Upper lobe of right lung (tissue), 1 donor: ENCODE measurements at regions not wholly inside any gene's neighbourhood (a gene's known extent, or its start where the extent isn't known, plus 50 kb on each side); places are given as distances from the start of the nearest gene placed in this dataset.

Experiments used
- ATAC-seq: fragments of 200-7000 bp; cut with Tn5 transposase; one replicate; pipeline ENCODE4 v1.9.1; 2020; ENCODE audit warnings: mild to moderate bottlenecking, moderate library complexity
- DNase-seq: peaks from one replicate; pipeline ENCODE4 v3.0.0-alpha.2; 2020
- H3K27ac ChIP-seq: fragments of 200-600 bp; one replicate; pipeline ENCODE4 v1.8.0; 2022
- H3K27me3 ChIP-seq: fragments of 200-600 bp; one replicate; pipeline ENCODE4 v1.8.0; 2022; ENCODE audit warnings: mild to moderate bottlenecking
- H3K36me3 ChIP-seq: fragments of 200-600 bp; one replicate; pipeline ENCODE4 v1.8.0; 2022
- H3K4me1 ChIP-seq: fragments of 200-600 bp; one replicate; pipeline ENCODE4 v1.8.0; 2022
- H3K4me3 ChIP-seq: fragments of 200-600 bp; one replicate; pipeline ENCODE4 v1.8.0; 2022; ENCODE audit warnings: mild to moderate bottlenecking
- H3K9me3 ChIP-seq: fragments of 200-600 bp; one replicate; pipeline ENCODE4 v1.8.0; 2022
- intact Hi-C: fragments of 100-400 bp; cut with DNase I; formaldehyde crosslinking; loops from one replicate; pipeline ENCODE4 v1.11.0; 2022
- TF ChIP-seq, protein P1 (sequence below): fragments of 200-600 bp; IDR thresholded peaks from one replicate; pipeline ENCODE4 v1.8.0; 2022; ENCODE audit warnings: antibody characterized with exemption
- donor health status: DM: no; HTN: yes; CAD: no; lungs with severe emphysema.

DNA sequence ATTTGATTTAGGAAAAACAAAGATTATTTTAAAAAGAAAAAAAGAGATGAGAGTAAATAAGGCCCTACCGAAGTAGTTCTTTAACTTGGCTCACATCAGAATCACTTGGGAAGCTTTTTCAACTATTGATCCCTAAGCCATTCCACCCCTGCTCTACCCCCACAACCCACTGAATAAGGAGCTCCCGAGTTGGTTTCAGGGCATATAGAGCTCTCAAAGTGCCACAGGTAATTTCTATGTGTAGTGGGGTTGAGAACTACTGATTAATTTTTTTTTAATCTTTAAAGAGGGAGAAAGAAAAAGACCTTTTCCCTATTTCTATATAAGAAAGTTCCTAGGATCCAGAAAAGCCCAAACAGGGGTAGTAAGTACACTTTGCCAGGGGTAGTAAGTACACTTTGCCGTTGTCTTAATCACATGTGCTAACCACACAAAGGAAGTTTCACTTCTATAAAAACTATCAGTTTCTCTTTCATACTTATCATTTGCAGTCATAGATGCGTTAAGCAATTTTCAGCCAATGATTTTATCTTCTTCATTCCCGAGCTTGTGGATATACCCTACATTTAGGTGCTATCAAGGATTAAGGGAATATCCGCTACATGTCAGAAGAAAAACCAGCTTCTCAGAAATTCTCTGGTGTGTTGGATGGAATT is 108.4 kb upstream of the ZC3H12C start:
- H3K27ac ChIP-seq = no peak overlapping the region
- H3K4me3 ChIP-seq = no peak overlapping the region
- TF ChIP-seq, protein P1, sequence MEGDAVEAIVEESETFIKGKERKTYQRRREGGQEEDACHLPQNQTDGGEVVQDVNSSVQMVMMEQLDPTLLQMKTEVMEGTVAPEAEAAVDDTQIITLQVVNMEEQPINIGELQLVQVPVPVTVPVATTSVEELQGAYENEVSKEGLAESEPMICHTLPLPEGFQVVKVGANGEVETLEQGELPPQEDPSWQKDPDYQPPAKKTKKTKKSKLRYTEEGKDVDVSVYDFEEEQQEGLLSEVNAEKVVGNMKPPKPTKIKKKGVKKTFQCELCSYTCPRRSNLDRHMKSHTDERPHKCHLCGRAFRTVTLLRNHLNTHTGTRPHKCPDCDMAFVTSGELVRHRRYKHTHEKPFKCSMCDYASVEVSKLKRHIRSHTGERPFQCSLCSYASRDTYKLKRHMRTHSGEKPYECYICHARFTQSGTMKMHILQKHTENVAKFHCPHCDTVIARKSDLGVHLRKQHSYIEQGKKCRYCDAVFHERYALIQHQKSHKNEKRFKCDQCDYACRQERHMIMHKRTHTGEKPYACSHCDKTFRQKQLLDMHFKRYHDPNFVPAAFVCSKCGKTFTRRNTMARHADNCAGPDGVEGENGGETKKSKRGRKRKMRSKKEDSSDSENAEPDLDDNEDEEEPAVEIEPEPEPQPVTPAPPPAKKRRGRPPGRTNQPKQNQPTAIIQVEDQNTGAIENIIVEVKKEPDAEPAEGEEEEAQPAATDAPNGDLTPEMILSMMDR = no peak
- DNase-seq = no peak
- no peaks in the 10 kb centered on the region for H3K27me3 ChIP-seq
- H3K4me1 ChIP-seq = no peaks in the 10 kb centered on the region
- ATAC-seq = peak; percentile 67
- H3K9me3 ChIP-seq = no peaks in the 10 kb centered on the region
- H3K36me3 ChIP-seq = no peaks in the 10 kb centered on the region
- intact Hi-C loops = no loop called here

DNA sequence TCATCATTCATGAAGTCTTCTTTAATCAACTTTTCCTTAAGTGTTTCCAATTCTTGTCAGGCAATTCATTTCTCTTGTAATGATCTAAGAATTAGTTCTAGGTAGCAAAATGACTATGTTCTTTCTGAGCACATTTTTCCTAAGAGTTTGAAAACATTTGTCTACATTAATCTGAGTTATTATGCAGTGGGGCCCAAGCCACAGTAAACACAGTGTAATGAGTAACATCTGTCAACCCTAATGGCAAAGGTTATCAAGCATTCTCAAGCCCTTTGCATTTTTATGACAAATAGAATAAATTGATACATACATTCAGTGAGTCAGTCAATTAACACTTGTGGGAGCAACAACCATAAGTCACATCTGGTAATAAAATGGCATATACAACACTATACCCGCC is 106.7 kb upstream of the ZC3H12C start:
- Histone ChIP-seq H3K27me3 (no peaks in the 10 kb centered on the region), H3K4me1 (no peaks in the 10 kb centered on the region), H3K9me3 (no peaks in the 10 kb centered on the region), H3K4me3 (no peak overlapping the region), H3K36me3 (no peaks in the 10 kb centered on the region), H3K27ac (no peak overlapping the region)
- ATAC-seq (no peak), DNase-seq (no peak)
- intact Hi-C loops = no loop called here
- TF ChIP-seq, protein P1 = no peak

DNA sequence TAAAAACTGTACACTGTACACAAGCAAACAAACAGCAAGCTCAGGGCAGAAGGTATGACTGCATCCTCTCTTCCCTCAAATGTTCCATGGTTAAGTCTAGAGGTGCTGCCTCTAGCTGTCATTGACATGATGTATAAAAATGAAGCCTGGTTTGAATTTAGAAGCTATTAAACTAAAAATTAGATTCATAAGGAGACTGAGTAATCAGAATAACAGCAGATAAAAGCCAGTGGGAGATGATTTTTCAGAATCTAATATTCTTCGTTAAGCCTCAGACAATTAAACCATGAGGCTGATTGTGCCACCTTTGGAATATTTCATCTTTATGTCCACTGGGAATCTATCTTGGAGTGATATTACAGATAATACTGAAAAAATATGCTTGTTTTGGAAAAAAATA is 101.4 kb upstream of the ZC3H12C start:
- intact Hi-C loops = no loop called here

GRCh38 chr11:109993786-109994185 is 99.4 kb upstream of the ZC3H12C start:
- Histone ChIP-seq H3K4me3 (no peak overlapping the region), H3K27me3 (no peaks in the 10 kb centered on the region), H3K27ac (no peak overlapping the region), H3K9me3 (no peaks in the 10 kb centered on the region), H3K4me1 (no peaks in the 10 kb centered on the region), H3K36me3 (no peaks in the 10 kb centered on the region)
- DNase-seq = no peak
- TF ChIP-seq, protein P1 = no peak
- no peak for ATAC-seq
- intact Hi-C loops = no loop called here

More for the DNA sequence above, 101.4 kb upstream of the ZC3H12C start:
- TF ChIP-seq, protein P1 = no peak
- H3K36me3 ChIP-seq = no peaks in the 10 kb centered on the region
- ATAC-seq (no peak), DNase-seq (no peak)
- H3K27me3 ChIP-seq = no peaks in the 10 kb centered on the region
- no peak overlapping the region for H3K4me3 ChIP-seq
- H3K27ac ChIP-seq = no peak overlapping the region
- no peaks in the 10 kb centered on the region for H3K4me1 ChIP-seq
- H3K9me3 ChIP-seq = no peaks in the 10 kb centered on the region

- intact Hi-C loops = no loop called here
These were observed 98.3 kb upstream of the ZC3H12C start for GRCh38 chr11:109994907-109995306.

More at GRCh38 chr11:109994907-109995306, 98.3 kb upstream of the ZC3H12C start:
- Histone ChIP-seq H3K4me3 (no peak overlapping the region), H3K27me3 (no peaks in the 10 kb centered on the region), H3K27ac (no peak overlapping the region), H3K4me1 (no peaks in the 10 kb centered on the region), H3K36me3 (no peaks in the 10 kb centered on the region), H3K9me3 (no peaks in the 10 kb centered on the region)
- TF ChIP-seq, protein P1 = no peak
- ATAC-seq = no peak
- no peak for DNase-seq
